ENCODE measurements at regions not wholly inside any gene's neighbourhood (a gene's known extent, or its start where the extent isn't known, plus 50 kb on each side); places are given as distances from the start of the nearest gene placed in this dataset.
"Not testable (repeated sequence)": the region's sequence is repeated elsewhere in the genome, so short reads cannot be mapped to it uniquely, and the experiment has no call there.

GRCh38 chrX:7347465-7347864 is 199.5 kb upstream of the PUDP start:
- DNase-seq (ENCODE audit: insufficient read length, low spot score) = no peak
- no peak for FAIRE-seq
- no peak for TF ChIP-seq POLR2A (IDR thresholded peaks at IDR 0.05; ENCODE audit: low read depth, low read length)

DNA sequence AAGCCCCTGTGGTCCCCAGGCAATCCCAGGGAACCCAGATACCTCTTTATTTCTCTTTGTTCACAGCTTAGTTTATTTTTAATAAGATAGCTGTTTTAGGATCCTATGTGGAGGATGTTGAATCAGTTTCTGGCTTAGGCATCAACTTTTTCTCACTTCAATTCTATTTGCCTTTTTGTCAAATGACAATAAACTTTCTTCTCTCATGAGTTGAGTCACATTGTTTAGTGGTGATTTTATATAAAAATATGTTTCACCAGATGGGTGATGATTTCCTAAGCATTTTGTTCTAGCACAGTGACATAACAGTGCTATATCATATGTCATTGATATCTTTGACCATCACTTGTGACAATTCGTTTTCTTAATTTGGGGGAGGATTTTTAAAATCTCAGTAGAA is 198.1 kb upstream of the PUDP start:
- FAIRE-seq (no peak), DNase-seq (ENCODE audit: insufficient read length, low spot score) (no peak)
- TF ChIP-seq POLR2A (IDR thresholded peaks at IDR 0.05; ENCODE audit: low read depth, low read length) = no peak

- no peak for TF ChIP-seq POLR2A (IDR thresholded peaks at IDR 0.05; ENCODE audit: low read depth, low read length)
- FAIRE-seq = no peak
- DNase-seq (ENCODE audit: insufficient read length, low spot score) = no peak
These were observed 195.2 kb upstream of the PUDP start for GRCh38 chrX:7343181-7343580.

DNA sequence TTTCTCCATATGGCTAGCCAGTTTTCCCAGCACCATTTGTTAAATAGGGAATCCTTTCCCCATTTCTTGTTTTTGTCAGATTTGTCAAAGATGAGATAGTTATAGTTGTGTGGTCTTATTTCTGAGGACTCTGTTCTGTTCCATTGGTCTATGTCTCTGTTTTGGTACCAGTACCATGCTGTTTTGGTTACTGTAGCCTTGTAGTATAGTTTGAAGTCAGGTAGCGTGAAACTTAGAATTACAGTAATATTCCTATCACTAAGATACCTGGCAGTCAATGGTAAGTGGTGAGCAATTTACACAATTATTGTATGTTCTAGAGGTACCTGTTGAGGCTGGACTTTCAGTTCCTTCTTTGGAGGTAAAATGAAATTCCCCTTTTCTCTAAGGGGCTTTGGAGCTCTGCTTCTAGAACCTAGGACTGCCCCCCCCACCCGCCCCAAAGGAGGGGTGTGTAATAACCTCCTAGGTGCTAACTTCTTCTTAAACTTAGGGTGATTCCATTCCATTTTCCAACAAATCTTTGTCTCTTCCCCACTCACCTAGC is 187.9 kb upstream of the PUDP start:
- not testable (repeated sequence) for FAIRE-seq; DNase-seq (ENCODE audit: insufficient read length, low spot score)

DNA sequence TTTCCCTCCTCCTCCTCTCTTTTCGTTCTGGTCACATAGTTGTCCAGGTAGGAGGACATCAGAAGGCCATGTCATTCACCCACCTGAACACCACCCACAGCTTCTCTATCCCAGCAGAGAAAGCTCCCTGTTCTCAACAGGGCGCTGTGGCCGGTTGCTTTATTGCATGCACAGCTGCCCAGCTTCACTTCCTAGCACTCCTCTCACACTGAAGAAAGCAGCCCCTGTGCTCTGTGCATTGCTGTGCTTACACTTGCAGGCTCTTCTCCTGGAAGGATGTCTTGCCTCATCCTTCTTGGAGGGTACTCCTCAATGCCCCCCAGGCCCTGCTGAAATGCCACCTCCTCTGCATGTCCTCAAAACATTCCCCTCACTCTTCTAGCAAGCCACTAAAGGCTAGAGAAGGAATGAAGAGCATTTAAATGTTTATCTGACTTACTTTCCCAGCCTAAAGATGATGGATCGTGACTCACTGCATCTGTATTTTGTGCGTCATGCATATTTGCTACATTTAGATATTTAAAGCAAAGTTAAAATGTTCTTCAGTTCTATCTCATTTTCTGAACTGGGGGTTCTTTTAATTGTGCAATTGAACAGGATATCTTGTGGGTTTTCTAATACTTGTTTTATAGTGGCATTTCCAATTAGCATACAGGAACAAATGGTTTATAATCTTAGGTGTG is 186.4 kb upstream of the PUDP start:
- peak; percentile 1 for DNase-seq (ENCODE audit: insufficient read length, low spot score)
- no peak for TF ChIP-seq POLR2A (IDR thresholded peaks at IDR 0.05; ENCODE audit: low read depth, low read length)
- no peak for FAIRE-seq

DNA sequence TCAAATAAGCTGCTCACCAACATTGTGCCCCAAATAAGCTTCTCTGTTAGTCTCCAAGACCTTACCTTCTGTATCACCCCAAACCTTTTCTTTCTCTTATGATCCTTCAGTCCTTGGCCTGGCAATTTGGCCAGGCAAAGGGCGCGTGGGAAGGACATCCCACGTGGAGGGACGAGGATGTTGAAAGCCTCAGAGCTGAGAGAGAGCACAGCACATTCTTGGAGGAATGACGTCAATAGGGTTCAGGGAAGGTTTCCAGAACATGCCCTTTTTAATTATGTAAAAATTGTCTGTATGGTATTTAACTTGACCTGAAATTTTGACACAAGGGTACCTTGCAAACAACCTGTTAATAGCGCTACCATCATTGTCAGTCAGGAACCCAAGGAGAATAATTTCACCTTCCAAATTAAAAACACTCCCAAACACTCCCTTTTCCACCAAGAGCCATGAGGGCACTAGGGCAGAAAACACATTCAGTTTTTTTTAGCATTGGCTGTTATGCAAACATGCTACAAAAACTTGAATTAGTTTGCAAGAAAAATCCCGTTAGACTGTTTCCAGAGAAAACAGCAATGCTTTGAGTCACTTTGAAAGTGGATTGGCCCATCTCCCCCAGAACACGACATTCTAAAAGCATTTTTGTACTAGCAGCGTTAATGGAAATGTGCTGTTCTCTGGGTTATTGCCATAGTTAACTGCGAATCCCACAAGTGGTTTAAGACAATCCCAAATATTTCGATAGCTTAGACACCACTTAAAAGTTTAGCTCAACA is 183.2 kb upstream of the PUDP start:
- DNase-seq (ENCODE audit: insufficient read length, low spot score) (no peak), FAIRE-seq (no peak)
- no peak for TF ChIP-seq POLR2A (IDR thresholded peaks at IDR 0.05; ENCODE audit: low read depth, low read length)

DNA sequence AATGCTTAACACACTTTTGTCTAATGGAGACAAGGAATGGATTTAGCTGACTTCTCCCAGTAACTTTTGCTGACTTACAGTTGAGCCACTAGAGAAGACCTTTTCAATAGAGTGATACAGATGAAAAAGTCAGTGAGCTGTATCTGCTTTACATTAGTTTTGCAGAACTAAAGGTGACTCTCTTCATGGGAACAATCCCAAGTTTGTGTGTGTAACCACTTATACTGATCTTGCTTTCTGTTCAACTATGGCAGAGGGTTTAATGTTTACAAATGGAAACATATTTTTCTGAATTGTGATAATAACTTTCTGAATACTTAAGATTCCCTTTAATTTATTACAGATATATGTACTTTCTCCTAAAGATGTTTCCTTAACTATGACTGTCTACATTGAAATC is 182.6 kb upstream of the PUDP start:
- DNase-seq (ENCODE audit: insufficient read length, low spot score) = no peak
- TF ChIP-seq POLR2A (IDR thresholded peaks at IDR 0.05; ENCODE audit: low read depth, low read length) = no peak
- FAIRE-seq = no peak

DNA sequence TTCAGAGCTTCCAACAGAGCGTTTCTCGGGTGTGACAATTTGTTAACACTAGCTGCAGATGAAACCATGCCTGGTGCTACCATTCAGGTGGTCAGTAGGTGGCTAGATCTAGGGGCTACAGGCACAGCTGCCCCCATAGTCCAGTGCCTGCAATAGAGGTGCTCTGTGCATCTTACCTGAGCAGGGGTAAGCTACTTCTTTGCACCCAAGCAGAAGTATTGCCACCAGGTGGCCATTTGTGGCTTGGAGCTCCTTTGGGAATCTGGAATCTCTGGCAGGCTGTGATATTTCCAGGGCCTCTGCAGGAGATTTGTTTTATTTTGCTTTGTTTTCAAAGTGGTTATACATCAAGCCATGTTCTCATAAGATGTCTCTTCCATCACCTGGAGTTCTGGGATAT is 170.7 kb upstream of the PUDP start:
- no peak for TF ChIP-seq POLR2A (IDR thresholded peaks at IDR 0.05; ENCODE audit: low read depth, low read length)
- no peak for FAIRE-seq
- no peak for DNase-seq (ENCODE audit: insufficient read length, low spot score)

GRCh38 chrX:7318241-7318640 is 170.3 kb upstream of the PUDP start:
- DNase-seq (ENCODE audit: insufficient read length, low spot score) = no peak
- no peak for TF ChIP-seq POLR2A (IDR thresholded peaks at IDR 0.05; ENCODE audit: low read depth, low read length)
- FAIRE-seq = no peak

GRCh38 chrX:7316887-7317286 is 168.9 kb upstream of the PUDP start:
- FAIRE-seq (no peak), DNase-seq (ENCODE audit: insufficient read length, low spot score) (no peak)
- no peak for TF ChIP-seq POLR2A (IDR thresholded peaks at IDR 0.05; ENCODE audit: low read depth, low read length)

- no peak for TF ChIP-seq POLR2A (IDR thresholded peaks at IDR 0.05; ENCODE audit: low read depth, low read length)
- FAIRE-seq = no peak
These were observed 168.3 kb upstream of the PUDP start for GRCh38 chrX:7316280-7316679.

GRCh38 chrX:7314425-7314824 is 166.5 kb upstream of the PUDP start:
- no peak for TF ChIP-seq POLR2A (IDR thresholded peaks at IDR 0.05; ENCODE audit: low read depth, low read length)

More at GRCh38 chrX:7316280-7316679, 168.3 kb upstream of the PUDP start:
- DNase-seq (ENCODE audit: insufficient read length, low spot score) = no peak

DNA sequence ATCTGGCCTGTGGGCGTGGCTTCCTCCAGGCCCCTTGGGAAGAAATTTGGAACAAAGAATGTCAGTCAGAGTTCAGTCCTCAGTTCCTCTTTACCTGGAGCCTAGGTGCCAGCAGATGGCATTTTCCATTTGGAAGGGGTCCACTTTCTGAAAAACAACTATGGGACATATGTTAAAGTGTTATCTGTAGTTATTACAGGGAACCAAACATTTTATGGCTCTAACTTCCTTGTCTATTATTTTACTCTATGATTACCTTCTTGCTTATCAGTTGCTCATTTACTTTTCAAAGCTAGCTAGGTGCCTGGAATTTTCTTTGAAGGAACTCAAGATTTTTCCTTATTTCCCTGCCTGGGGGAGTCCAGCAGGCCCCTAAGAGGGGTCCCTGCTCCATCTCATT is 159.8 kb upstream of the PUDP start:
- no peak for TF ChIP-seq POLR2A (IDR thresholded peaks at IDR 0.05; ENCODE audit: low read depth, low read length)
- FAIRE-seq = no peak
- DNase-seq (ENCODE audit: insufficient read length, low spot score) = no peak

More at GRCh38 chrX:7314425-7314824, 166.5 kb upstream of the PUDP start:
- no peak for DNase-seq (ENCODE audit: insufficient read length, low spot score)
- no peak for FAIRE-seq

- FAIRE-seq (no peak), DNase-seq (ENCODE audit: insufficient read length, low spot score) (no peak)
- TF ChIP-seq POLR2A (IDR thresholded peaks at IDR 0.05; ENCODE audit: low read depth, low read length) = no peak
These were observed 146.5 kb upstream of the PUDP start for GRCh38 chrX:7294483-7294882.

Data from H54 (cell line).